Fibroblast of lung (primary cell): ENCODE measurements at regions not wholly inside any gene's neighbourhood (a gene's known extent, or its start where the extent isn't known, plus 50 kb on each side); places are given as distances from the start of the nearest gene placed in this dataset.

Experiments
- DNase-seq, 2 donors: peaks; one replicate each; pipeline versions ENCODE4 v3.0.0 to v3.0.0-alpha.2; 2010; ENCODE audit warnings: low read depth in 2 of 2
- H2AFZ ChIP-seq: 2 replicates; pipeline ENCODE4 v1.5.1; 2012; ENCODE audit warnings: low read length, control low read depth, inconsistent platforms
- H3K27ac ChIP-seq: 2 replicates; pipeline ENCODE4 v1.5.1; 2011; ENCODE audit warnings: low read length, control low read depth; ENCODE audit not compliant: insufficient read depth
- H3K27me3 ChIP-seq: 2 replicates; pipeline ENCODE4 v1.5.1; 2011; ENCODE audit warnings: mild to moderate bottlenecking, low read length; ENCODE audit not compliant: control insufficient read depth, insufficient read depth
- H3K36me3 ChIP-seq: 2 replicates; pipeline ENCODE4 v1.5.1; 2011; ENCODE audit warnings: low read length; ENCODE audit not compliant: control insufficient read depth, insufficient read depth
- H3K4me1 ChIP-seq: 2 replicates; pipeline ENCODE4 v1.5.1; 2011; ENCODE audit warnings: low read length; ENCODE audit not compliant: control insufficient read depth, insufficient read depth; ENCODE audit errors: extremely low read depth
- H3K4me2 ChIP-seq: 2 replicates; pipeline ENCODE4 v1.5.1; 2011; ENCODE audit warnings: low read length, control low read depth; ENCODE audit not compliant: insufficient read depth; ENCODE audit errors: extremely low read depth
- H3K4me3 ChIP-seq, 4 experiments: fragments of 200-600 bp in 1 of 4; sonication (generic) in 1 of 4; replicated peaks in 1 of 4; 2 replicates each; pipeline ENCODE4 v1.5.1; 2011 to 2016; ENCODE audit warnings: low read length in 4 of 4, low read depth in 3 of 4, mild to moderate bottlenecking in 3 of 4, control low read depth in 2 of 4, inconsistent platforms in 1 of 4, mixed read lengths in 1 of 4; ENCODE audit not compliant: insufficient read depth in 1 of 4; ENCODE audit errors: control extremely low read depth in 1 of 4
- H3K79me2 ChIP-seq: 2 replicates; pipeline ENCODE4 v1.5.1; 2012; ENCODE audit warnings: mild to moderate bottlenecking, low read length, inconsistent platforms; ENCODE audit not compliant: control insufficient read depth, insufficient read depth
- H3K9ac ChIP-seq: 2 replicates; pipeline ENCODE4 v1.5.1; 2011; ENCODE audit warnings: mild to moderate bottlenecking, low read length, control low read depth; ENCODE audit not compliant: insufficient read depth
- H3K9me3 ChIP-seq: 2 replicates; pipeline ENCODE4 v1.5.1; 2012; ENCODE audit warnings: low read depth, low read length; ENCODE audit not compliant: control insufficient read depth, insufficient read depth
- H4K20me1 ChIP-seq: 2 replicates; pipeline ENCODE4 v1.5.1; 2011; ENCODE audit warnings: low read length; ENCODE audit not compliant: control insufficient read depth, insufficient read depth; ENCODE audit errors: extremely low read depth
- CTCF ChIP-seq, 2 donors: IDR thresholded peaks in 1 of 2; conservative IDR thresholded peaks in 1 of 2; 1 replicate in 1 of 2; 2 replicates in 1 of 2; pipeline ENCODE4 v1.5.1; 2011 to 2012; ENCODE audit warnings: low read length in 2 of 2, control low read depth in 1 of 2, inconsistent platforms in 1 of 2, low read depth in 1 of 2, mild to moderate bottlenecking in 1 of 2
- EZH2 ChIP-seq: IDR thresholded peaks from 2 replicates; pipeline ENCODE4 v1.5.1; 2012; ENCODE audit warnings: low read length, control low read depth, mild to moderate bottlenecking; ENCODE audit errors: missing control alignments

- H3K9me3 ChIP-seq: no peaks in the 10 kb centered on the region
- no peaks in the 10 kb centered on the region for H3K36me3 ChIP-seq
- H4K20me1 ChIP-seq: no peaks in the 10 kb centered on the region
- no peak overlapping the region for H3K9ac ChIP-seq
- no peak for TF ChIP-seq EZH2
- no peak for TF ChIP-seq CTCF (conservative IDR thresholded peaks at IDR 0.05 in 1 of 2, IDR thresholded peaks at IDR 0.05 in 1 of 2; ENCODE audit: low read depth in 1 of 2, low read length in 2 of 2)
- H3K27me3 ChIP-seq: no peaks in the 10 kb centered on the region
- H3K4me1 ChIP-seq: no peaks in the 10 kb centered on the region
- no peaks in the 10 kb centered on the region for H3K79me2 ChIP-seq
- H3K27ac ChIP-seq: no peak overlapping the region
- H3K4me3 ChIP-seq: no peak overlapping the region
- H3K4me2 ChIP-seq: no peak overlapping the region
- H2AFZ ChIP-seq: no peak overlapping the region
- DNase-seq: no peak
Observed at GRCh38 chr16:63655846-63656245, 1466.0 kb downstream of the CDH11 start.

- no peak overlapping the region for H3K9ac ChIP-seq
- H4K20me1 ChIP-seq: no peaks in the 10 kb centered on the region
- H3K4me2 ChIP-seq: no peak overlapping the region
- H3K4me1 ChIP-seq: no peaks in the 10 kb centered on the region
- no peak for DNase-seq
- no peaks in the 10 kb centered on the region for H3K79me2 ChIP-seq
- H2AFZ ChIP-seq: no peak overlapping the region
- no peak overlapping the region for H3K27ac ChIP-seq
- no peak overlapping the region for H3K4me3 ChIP-seq
- no peaks in the 10 kb centered on the region for H3K9me3 ChIP-seq
- no peak for TF ChIP-seq CTCF (conservative IDR thresholded peaks at IDR 0.05 in 1 of 2, IDR thresholded peaks at IDR 0.05 in 1 of 2; ENCODE audit: low read depth in 1 of 2, low read length in 2 of 2)
- no peak for TF ChIP-seq EZH2
- no peaks in the 10 kb centered on the region for H3K36me3 ChIP-seq
- H3K27me3 ChIP-seq: no peaks in the 10 kb centered on the region
Observed at GRCh38 chr16:63653044-63653839, 1468.6 kb downstream of the CDH11 start.

GRCh38 chr16:63652091-63652490 is 1469.8 kb downstream of the CDH11 start:
- Histone ChIP-seq H3K4me2 (no peak overlapping the region), H3K9me3 (no peaks in the 10 kb centered on the region), H4K20me1 (no peaks in the 10 kb centered on the region), H3K9ac (no peak overlapping the region), H3K27me3 (no peaks in the 10 kb centered on the region), H3K4me1 (no peaks in the 10 kb centered on the region), H3K27ac (no peak overlapping the region), H3K36me3 (no peaks in the 10 kb centered on the region), H2AFZ (no peak overlapping the region), H3K79me2 (no peaks in the 10 kb centered on the region), H3K4me3 (no peak overlapping the region)
- TF ChIP-seq EZH2: no peak
- TF ChIP-seq CTCF (conservative IDR thresholded peaks at IDR 0.05 in 1 of 2, IDR thresholded peaks at IDR 0.05 in 1 of 2; ENCODE audit: low read depth in 1 of 2, low read length in 2 of 2): no peak
- DNase-seq: no peak
